HL-60 (cell line): ENCODE measurements at regions not wholly inside any gene's neighbourhood (a gene's known extent, or its start where the extent isn't known, plus 50 kb on each side); places are given as distances from the start of the nearest gene placed in this dataset.

ENCODE experiments used
- DNase-seq, 2 experiments: peaks; one replicate each; pipeline ENCODE4 v3.0.0-alpha.2; 2010 to 2020; ENCODE audit warnings: low read depth in 1 of 2, low spot score in 1 of 2
- H3K27ac ChIP-seq: fragments of 250-450 bp; sonication (Bioruptor Pico); replicated peaks from 2 replicates; pipeline ENCODE4 v1.5.1; 2020; ENCODE audit warnings: mild to moderate bottlenecking, moderate library complexity
- H3K27me3 ChIP-seq: fragments of 250-450 bp; sonication (Bioruptor Pico); 2 replicates; pipeline ENCODE4 v1.5.1; 2021; ENCODE audit warnings: mild to moderate bottlenecking, moderate library complexity; ENCODE audit not compliant: insufficient read depth, poor library complexity, severe bottlenecking
- H3K4me3 ChIP-seq: replicated peaks from 2 replicates; pipeline ENCODE4 v1.5.1; 2011; ENCODE audit warnings: mild to moderate bottlenecking, control low read depth, low read length; ENCODE audit not compliant: insufficient read depth
- GABPA ChIP-seq: IDR thresholded peaks from 2 replicates; pipeline ENCODE4 v1.6.1; 2012; ENCODE audit warnings: low read depth
- POLR2AphosphoS5 ChIP-seq: IDR thresholded peaks from 2 replicates; pipeline ENCODE4 v1.6.1; 2012; ENCODE audit warnings: low read depth
- SPI1 ChIP-seq: IDR thresholded peaks from 2 replicates; pipeline ENCODE4 v1.6.1; 2012; ENCODE audit warnings: low read depth, mild to moderate bottlenecking, borderline replicate concordance
- TF ChIP-seq, protein P1 (sequence below): IDR thresholded peaks from one replicate; pipeline ENCODE4 v1.5.1; 2011; ENCODE audit warnings: low read length, control low read depth, inconsistent platforms; ENCODE audit not compliant: insufficient read depth
- TF ChIP-seq, protein P2 (sequence below): IDR thresholded peaks from 2 replicates; pipeline ENCODE4 v1.6.1; 2012; ENCODE audit warnings: low read depth; ENCODE audit not compliant: insufficient replicate concordance

DNA sequence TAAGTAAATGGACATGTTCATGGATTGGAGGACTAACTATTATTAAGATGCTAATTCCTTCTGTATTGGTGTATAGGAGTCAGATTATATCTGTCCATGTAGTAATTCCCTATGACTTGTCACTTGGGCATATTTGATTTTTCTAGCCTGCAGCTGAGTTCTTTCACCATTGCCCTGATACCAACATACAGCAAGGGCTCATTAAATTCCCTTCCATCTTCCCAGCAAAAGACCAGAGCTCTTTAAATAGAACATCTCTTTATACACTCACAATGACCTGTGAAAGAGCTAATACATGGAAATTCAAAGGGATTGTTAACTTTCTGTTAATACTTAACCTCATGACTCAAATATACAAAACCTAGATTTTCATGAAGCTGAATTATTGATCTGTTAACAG, 492.3 kb upstream of the VRK2 start:
- H3K27ac ChIP-seq: no peak overlapping the region
- no peak overlapping the region for H3K4me3 ChIP-seq
- no peak for TF ChIP-seq SPI1
- no peak for TF ChIP-seq GABPA
- no peak for TF ChIP-seq POLR2AphosphoS5
- TF ChIP-seq, protein P1, sequence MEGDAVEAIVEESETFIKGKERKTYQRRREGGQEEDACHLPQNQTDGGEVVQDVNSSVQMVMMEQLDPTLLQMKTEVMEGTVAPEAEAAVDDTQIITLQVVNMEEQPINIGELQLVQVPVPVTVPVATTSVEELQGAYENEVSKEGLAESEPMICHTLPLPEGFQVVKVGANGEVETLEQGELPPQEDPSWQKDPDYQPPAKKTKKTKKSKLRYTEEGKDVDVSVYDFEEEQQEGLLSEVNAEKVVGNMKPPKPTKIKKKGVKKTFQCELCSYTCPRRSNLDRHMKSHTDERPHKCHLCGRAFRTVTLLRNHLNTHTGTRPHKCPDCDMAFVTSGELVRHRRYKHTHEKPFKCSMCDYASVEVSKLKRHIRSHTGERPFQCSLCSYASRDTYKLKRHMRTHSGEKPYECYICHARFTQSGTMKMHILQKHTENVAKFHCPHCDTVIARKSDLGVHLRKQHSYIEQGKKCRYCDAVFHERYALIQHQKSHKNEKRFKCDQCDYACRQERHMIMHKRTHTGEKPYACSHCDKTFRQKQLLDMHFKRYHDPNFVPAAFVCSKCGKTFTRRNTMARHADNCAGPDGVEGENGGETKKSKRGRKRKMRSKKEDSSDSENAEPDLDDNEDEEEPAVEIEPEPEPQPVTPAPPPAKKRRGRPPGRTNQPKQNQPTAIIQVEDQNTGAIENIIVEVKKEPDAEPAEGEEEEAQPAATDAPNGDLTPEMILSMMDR: no peak
- TF ChIP-seq, protein P2, sequence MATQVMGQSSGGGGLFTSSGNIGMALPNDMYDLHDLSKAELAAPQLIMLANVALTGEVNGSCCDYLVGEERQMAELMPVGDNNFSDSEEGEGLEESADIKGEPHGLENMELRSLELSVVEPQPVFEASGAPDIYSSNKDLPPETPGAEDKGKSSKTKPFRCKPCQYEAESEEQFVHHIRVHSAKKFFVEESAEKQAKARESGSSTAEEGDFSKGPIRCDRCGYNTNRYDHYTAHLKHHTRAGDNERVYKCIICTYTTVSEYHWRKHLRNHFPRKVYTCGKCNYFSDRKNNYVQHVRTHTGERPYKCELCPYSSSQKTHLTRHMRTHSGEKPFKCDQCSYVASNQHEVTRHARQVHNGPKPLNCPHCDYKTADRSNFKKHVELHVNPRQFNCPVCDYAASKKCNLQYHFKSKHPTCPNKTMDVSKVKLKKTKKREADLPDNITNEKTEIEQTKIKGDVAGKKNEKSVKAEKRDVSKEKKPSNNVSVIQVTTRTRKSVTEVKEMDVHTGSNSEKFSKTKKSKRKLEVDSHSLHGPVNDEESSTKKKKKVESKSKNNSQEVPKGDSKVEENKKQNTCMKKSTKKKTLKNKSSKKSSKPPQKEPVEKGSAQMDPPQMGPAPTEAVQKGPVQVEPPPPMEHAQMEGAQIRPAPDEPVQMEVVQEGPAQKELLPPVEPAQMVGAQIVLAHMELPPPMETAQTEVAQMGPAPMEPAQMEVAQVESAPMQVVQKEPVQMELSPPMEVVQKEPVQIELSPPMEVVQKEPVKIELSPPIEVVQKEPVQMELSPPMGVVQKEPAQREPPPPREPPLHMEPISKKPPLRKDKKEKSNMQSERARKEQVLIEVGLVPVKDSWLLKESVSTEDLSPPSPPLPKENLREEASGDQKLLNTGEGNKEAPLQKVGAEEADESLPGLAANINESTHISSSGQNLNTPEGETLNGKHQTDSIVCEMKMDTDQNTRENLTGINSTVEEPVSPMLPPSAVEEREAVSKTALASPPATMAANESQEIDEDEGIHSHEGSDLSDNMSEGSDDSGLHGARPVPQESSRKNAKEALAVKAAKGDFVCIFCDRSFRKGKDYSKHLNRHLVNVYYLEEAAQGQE: no peak
- DNase-seq: no peak
- no peaks in the 10 kb centered on the region for H3K27me3 ChIP-seq

DNA sequence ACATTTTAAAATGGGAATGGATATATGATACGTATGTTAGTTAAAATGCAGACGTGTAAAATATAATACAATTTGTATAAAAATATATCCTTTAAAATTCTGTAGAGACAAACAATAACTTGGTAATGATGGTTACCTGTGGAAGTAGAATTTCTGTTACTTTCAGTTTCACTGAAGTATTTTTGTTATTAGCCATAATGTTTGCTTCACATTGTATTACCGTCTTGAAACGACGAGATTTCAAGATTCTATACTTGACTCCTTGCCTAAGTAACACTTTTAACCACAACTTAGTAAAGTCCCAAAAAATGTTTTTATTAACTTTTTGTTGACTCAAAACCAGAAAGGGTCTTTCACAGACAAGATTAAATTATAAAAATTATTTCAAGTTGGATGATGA, 488.3 kb upstream of the VRK2 start:
- TF ChIP-seq, protein P1: no peak
- TF ChIP-seq, protein P2: no peak
- TF ChIP-seq SPI1 (no peak), POLR2AphosphoS5 (no peak), GABPA (no peak)
- Histone ChIP-seq H3K4me3 (no peak overlapping the region), H3K27ac (no peak overlapping the region), H3K27me3 (no peaks in the 10 kb centered on the region)
- no peak for DNase-seq

DNA sequence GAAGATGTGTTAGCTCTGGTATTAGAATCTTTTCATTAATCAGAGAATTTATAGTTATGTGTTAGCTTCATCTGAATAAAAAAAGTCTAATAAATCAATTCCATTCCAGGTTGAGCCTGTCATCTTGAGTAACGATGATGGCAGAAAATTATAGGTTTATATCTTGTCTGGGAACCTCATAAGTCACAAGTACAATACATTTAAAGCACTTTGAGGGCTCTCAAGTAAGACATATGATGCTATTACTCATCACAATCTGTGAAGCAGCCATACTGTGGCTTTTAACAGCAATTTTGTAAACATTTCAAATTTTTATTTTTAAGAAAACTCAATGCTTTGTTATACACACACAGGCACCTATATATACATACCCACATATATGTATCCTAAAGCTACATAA, 484.1 kb upstream of the VRK2 start:
- DNase-seq: no peak
- no peak for TF ChIP-seq SPI1
- TF ChIP-seq, protein P1: no peak
- TF ChIP-seq POLR2AphosphoS5: no peak
- TF ChIP-seq, protein P2: no peak
- TF ChIP-seq GABPA: no peak
- Histone ChIP-seq H3K27ac (no peak overlapping the region), H3K27me3 (no peaks in the 10 kb centered on the region), H3K4me3 (no peak overlapping the region)
